Left ventricle myocardium inferior (tissue), 1 donor: ENCODE measurements at regions not wholly inside any gene's neighbourhood (a gene's known extent, or its start where the extent isn't known, plus 50 kb on each side); places are given as distances from the start of the nearest gene placed in this dataset.

Source experiments
- DNase-seq: peaks from one replicate; pipeline ENCODE4 v3.0.0-alpha.2; 2020
- H3K27ac ChIP-seq: fragments of 200-600 bp; replicated peaks from 2 replicates; pipeline ENCODE4 v1.8.0; 2021
- H3K27me3 ChIP-seq: fragments of 200-600 bp; 2 replicates; pipeline ENCODE4 v1.8.0; 2021; ENCODE audit warnings: low read depth
- H3K36me3 ChIP-seq: fragments of 200-600 bp; 2 replicates; pipeline ENCODE4 v1.8.0; 2021
- H3K4me1 ChIP-seq: fragments of 200-600 bp; 2 replicates; pipeline ENCODE4 v1.8.0; 2021
- H3K4me3 ChIP-seq: fragments of 200-600 bp; 2 replicates; pipeline ENCODE4 v1.8.0; 2021; ENCODE audit warnings: mild to moderate bottlenecking, moderate library complexity
- H3K9me3 ChIP-seq: fragments of 200-600 bp; replicated peaks from 2 replicates; pipeline ENCODE4 v1.8.0; 2021
- CTCF ChIP-seq: fragments of 200-600 bp; IDR thresholded peaks from 2 replicates; pipeline ENCODE4 v1.8.0; 2021; ENCODE audit warnings: antibody characterized with exemption, mild to moderate bottlenecking, borderline replicate concordance
- intact Hi-C: fragments of 100-400 bp; cut with micrococcal nuclease; formaldehyde crosslinking; loops from one replicate; pipeline ENCODE4 v1.11.0; 2022
- donor health status: DM: no; HTN: yes; CAD: no; lungs with severe emphysema.

GRCh38 chr16:5768445-5768844 lies 670.9 kb upstream of the EEF2KMT start:
- intact Hi-C loops = no loop called here
- H3K4me1 ChIP-seq = no peaks in the 10 kb centered on the region
- H3K4me3 ChIP-seq = no peak overlapping the region
- H3K27me3 ChIP-seq = no peaks in the 10 kb centered on the region
- H3K36me3 ChIP-seq = no peaks in the 10 kb centered on the region
- no peak for TF ChIP-seq CTCF
- H3K27ac ChIP-seq = no peak overlapping the region
- H3K9me3 ChIP-seq = no peaks in the 10 kb centered on the region
- DNase-seq = no peak

- Histone ChIP-seq H3K36me3 (no peaks in the 10 kb centered on the region), H3K27me3 (no peaks in the 10 kb centered on the region), H3K9me3 (no peaks in the 10 kb centered on the region), H3K27ac (no peak overlapping the region), H3K4me1 (no peaks in the 10 kb centered on the region), H3K4me3 (no peak overlapping the region)
- DNase-seq = no peak
- TF ChIP-seq CTCF = no peak
- intact Hi-C loops = no loop called here
Observed at GRCh38 chr16:5763176-5763575, 665.6 kb upstream of the EEF2KMT start.

- H3K4me3 ChIP-seq = no peak overlapping the region
- no peaks in the 10 kb centered on the region for H3K36me3 ChIP-seq
- DNase-seq = no peak
- no peaks in the 10 kb centered on the region for H3K27me3 ChIP-seq
- H3K27ac ChIP-seq = no peak overlapping the region
- intact Hi-C loops = no loop called here
- no peaks in the 10 kb centered on the region for H3K4me1 ChIP-seq
- TF ChIP-seq CTCF = no peak
- H3K9me3 ChIP-seq = no peaks in the 10 kb centered on the region
Observed at GRCh38 chr16:5762362-5762761, 664.8 kb upstream of the EEF2KMT start.

- Histone ChIP-seq H3K4me1 (no peaks in the 10 kb centered on the region), H3K27ac (no peak overlapping the region), H3K27me3 (no peaks in the 10 kb centered on the region), H3K36me3 (no peaks in the 10 kb centered on the region), H3K4me3 (no peak overlapping the region), H3K9me3 (no peaks in the 10 kb centered on the region)
- intact Hi-C loops = no loop called here
- no peak for DNase-seq
- TF ChIP-seq CTCF = no peak
Observed at GRCh38 chr16:5761592-5761991, 664.0 kb upstream of the EEF2KMT start.

- no peak for DNase-seq
- H3K36me3 ChIP-seq = no peaks in the 10 kb centered on the region
- no peaks in the 10 kb centered on the region for H3K4me1 ChIP-seq
- peaks cover under 1% of the 10 kb centered on the region for H3K27me3 ChIP-seq
- no peak overlapping the region for H3K27ac ChIP-seq
- intact Hi-C loops = no loop called here
- no peak overlapping the region for H3K4me3 ChIP-seq
- H3K9me3 ChIP-seq = no peaks in the 10 kb centered on the region
- no peak for TF ChIP-seq CTCF
Observed at GRCh38 chr16:5758281-5758680, 660.7 kb upstream of the EEF2KMT start.

- Histone ChIP-seq H3K9me3 (no peaks in the 10 kb centered on the region), H3K36me3 (no peaks in the 10 kb centered on the region), H3K4me1 (no peaks in the 10 kb centered on the region), H3K27ac (no peak overlapping the region), H3K4me3 (no peak overlapping the region), H3K27me3 (peaks cover 6% of the 10 kb centered on the region)
- no peak for TF ChIP-seq CTCF
- intact Hi-C loops = no loop called here
- DNase-seq = no peak
Observed at GRCh38 chr16:5756969-5757368, 659.4 kb upstream of the EEF2KMT start.
